RWPE1 (cell line): ENCODE measurements at regions not wholly inside any gene's neighbourhood (a gene's known extent, or its start where the extent isn't known, plus 50 kb on each side); places are given as distances from the start of the nearest gene placed in this dataset.

Experiments used
- CTCF ChIA-PET: fragments of 350-600 bp; sonication (Branson Sonifier 250); formaldehyde crosslinking; extraction: SDS; loops from one replicate; lab custom pipeline; 2021; lab: Yijun Ruan, JAX
- POLR2A ChIA-PET: fragments of 400-600 bp; formaldehyde crosslinking; extraction: SDS; loops from one replicate; lab custom pipeline; 2020; ENCODE audit warnings: antibody characterized with exemption; ENCODE audit not compliant: low non-redundant PET; lab: Yijun Ruan, JAX
- DNase-seq: peaks from one replicate; pipeline ENCODE4 v3.0.0; 2012; ENCODE audit warnings: low spot score
- H3K27ac ChIP-seq: fragments of 450-650 bp; 2 replicates; pipeline ENCODE4 v1.5.1; 2017
- TF ChIP-seq, protein P1 (sequence below): fragments of 450-650 bp; conservative IDR thresholded peaks from 2 replicates; pipeline ENCODE4 v1.5.1; 2017; ENCODE audit warnings: low read depth, mild to moderate bottlenecking

DNA sequence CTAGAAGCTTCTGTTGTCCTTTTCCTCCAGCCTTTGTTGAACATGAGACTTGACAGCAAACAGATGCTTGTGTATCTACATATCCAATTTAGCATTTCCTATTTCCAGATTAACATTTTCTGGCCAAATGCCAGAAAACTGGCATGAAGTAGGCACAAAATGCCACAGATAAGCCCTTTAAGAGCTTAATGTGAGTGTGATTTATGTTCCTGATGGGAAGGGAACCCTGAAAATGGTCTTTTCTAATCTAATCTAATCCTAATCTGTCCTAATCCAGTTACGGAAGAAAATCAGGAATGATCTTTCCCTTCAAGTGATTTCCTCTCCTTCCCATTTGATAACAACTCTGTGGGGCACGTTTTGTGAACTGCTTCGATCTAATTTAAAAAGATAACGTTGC is 133.0 kb upstream of the C1QTNF7 start:
- POLR2A ChIA-PET: no interaction called here
- TF ChIP-seq, protein P1, sequence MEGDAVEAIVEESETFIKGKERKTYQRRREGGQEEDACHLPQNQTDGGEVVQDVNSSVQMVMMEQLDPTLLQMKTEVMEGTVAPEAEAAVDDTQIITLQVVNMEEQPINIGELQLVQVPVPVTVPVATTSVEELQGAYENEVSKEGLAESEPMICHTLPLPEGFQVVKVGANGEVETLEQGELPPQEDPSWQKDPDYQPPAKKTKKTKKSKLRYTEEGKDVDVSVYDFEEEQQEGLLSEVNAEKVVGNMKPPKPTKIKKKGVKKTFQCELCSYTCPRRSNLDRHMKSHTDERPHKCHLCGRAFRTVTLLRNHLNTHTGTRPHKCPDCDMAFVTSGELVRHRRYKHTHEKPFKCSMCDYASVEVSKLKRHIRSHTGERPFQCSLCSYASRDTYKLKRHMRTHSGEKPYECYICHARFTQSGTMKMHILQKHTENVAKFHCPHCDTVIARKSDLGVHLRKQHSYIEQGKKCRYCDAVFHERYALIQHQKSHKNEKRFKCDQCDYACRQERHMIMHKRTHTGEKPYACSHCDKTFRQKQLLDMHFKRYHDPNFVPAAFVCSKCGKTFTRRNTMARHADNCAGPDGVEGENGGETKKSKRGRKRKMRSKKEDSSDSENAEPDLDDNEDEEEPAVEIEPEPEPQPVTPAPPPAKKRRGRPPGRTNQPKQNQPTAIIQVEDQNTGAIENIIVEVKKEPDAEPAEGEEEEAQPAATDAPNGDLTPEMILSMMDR: no peak
- CTCF ChIA-PET: interaction anchor here (0.6 kb wide), 1 partner anchor 22 kb away, joined by 3 read pairs; no protein-coding TSS in a partner anchor
- no peak overlapping the region for H3K27ac ChIP-seq
- no peak for DNase-seq

GRCh38 chr4:15295421-15296162 is 132.2 kb upstream of the C1QTNF7 start:
- DNase-seq: no peak
- TF ChIP-seq, protein P1: no peak
- ChIA-PET POLR2A (no interaction called here), CTCF (no interaction called here)
- H3K27ac ChIP-seq: no peak overlapping the region

GRCh38 chr4:15297344-15297743 is 130.5 kb upstream of the C1QTNF7 start:
- TF ChIP-seq, protein P1: no peak
- H3K27ac ChIP-seq: no peak overlapping the region
- ChIA-PET POLR2A (no interaction called here), CTCF (no interaction called here)
- no peak for DNase-seq

GRCh38 chr4:15299627-15300026 is 128.2 kb upstream of the C1QTNF7 start:
- TF ChIP-seq, protein P1: no peak
- CTCF ChIA-PET: no interaction called here

DNA sequence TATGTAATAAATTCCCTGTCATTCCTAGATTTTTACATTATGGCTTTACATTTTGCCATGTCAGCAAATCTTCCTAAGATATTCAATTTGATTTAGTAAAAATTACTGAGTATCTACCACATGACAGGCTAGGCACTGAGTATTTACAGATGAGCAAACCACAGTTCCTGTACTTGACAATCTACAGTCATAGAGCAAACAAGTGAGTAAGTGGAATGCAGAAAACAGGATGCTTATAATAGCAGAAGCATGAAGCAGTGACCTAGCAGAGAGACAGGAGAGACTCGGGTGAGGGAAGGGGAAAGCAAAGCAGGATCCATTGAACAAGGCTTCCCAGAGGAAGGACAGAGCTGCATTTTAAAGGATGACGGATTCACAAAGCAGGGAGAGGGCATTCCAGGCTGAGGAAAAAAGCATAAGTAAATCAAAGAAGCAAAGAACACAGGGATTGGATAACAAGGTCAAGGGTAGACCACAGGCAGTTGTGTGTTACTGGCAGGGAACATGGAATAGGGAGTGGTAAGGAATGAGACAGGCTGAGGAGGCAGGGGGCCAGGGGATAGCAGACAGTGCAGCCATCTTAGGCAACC is 124.7 kb upstream of the C1QTNF7 start:
- peak; percentile 21 for DNase-seq
- CTCF ChIA-PET: no interaction called here
- POLR2A ChIA-PET: no interaction called here
- TF ChIP-seq, protein P1: no peak
- H3K27ac ChIP-seq: no peak overlapping the region

More at GRCh38 chr4:15299627-15300026, 128.2 kb upstream of the C1QTNF7 start:
- POLR2A ChIA-PET: no interaction called here
- no peak overlapping the region for H3K27ac ChIP-seq
- no peak for DNase-seq

DNA sequence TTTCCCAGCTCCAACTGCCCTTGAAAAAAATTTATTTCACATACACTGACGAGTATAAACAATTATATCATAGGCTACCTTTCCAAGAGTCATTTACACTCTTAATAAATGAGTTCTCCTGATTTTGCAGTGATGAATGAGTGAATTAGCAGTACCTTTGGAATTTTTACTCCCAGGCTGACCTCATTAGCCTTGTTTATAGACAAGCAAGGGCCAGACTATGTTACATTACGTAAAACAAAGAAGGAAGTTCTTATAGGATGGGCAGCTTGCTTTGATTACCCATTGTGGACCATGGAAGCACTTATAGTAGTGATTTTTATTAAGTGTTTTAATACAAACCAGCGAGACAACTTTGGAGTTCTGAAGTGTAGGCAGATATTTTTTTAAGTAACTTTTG is 112.9 kb upstream of the C1QTNF7 start:
- ChIA-PET POLR2A (no interaction called here), CTCF (interaction anchor here (0.6 kb wide), 1 partner anchor 700 kb away, joined by 3 read pairs; no protein-coding TSS in a partner anchor)
- TF ChIP-seq, protein P1: no peak
- no peak overlapping the region for H3K27ac ChIP-seq
- no peak for DNase-seq
